HepG2 (cell line): ENCODE measurements at regions not wholly inside any gene's neighbourhood (a gene's known extent, or its start where the extent isn't known, plus 50 kb on each side); places are given as distances from the start of the nearest gene placed in this dataset.

Experiments used
- ATAC-seq: fragments of 200-7000 bp; cut with Tn5 transposase; 3 replicates; pipeline ENCODE4 v1.9.1; 2020; ENCODE audit warnings: mild to moderate bottlenecking, moderate library complexity
- BruUV-seq: library from RNA; stranded (reverse); fragments of 400-500 nt; replicated peaks from 2 replicates; lab custom pipeline; 2021; lab: Mats Ljungman, UMichigan
- CTCF ChIA-PET: fragments of 300-600 bp; formaldehyde crosslinking; extraction: SDS; loops from one replicate; lab custom pipeline; 2021; ENCODE audit warnings: low total read pairs, inconsistent platforms, low intra/inter-chr PET ratio; lab: Yijun Ruan, JAX
- POLR2A ChIA-PET: fragments of 350-600 bp; sonication (Branson Sonifier 250); formaldehyde crosslinking; loops from one replicate; lab custom pipeline; 2020; ENCODE audit warnings: antibody characterized with exemption, inconsistent platforms; lab: Yijun Ruan, JAX
- DNase-seq: peaks from one replicate; pipeline ENCODE4 v3.0.0-alpha.2; 2015; ENCODE audit warnings: low spot score
- FAIRE-seq: peaks from 3 replicates; lab custom pipeline; 2011; peaks lifted over from hg19 to GRCh38; lab: Jason Lieb, UNC
- H2AFZ ChIP-seq: one replicate; pipeline ENCODE4 v1.6.1; 2011; ENCODE audit warnings: low read length, inconsistent platforms
- H3K27ac ChIP-seq: fragments of 300-600 bp; 3 replicates; pipeline ENCODE4 v1.8.0; 2011; ENCODE audit warnings: mixed run types, mild to moderate bottlenecking, mixed read lengths, low read length, inconsistent platforms; ENCODE audit not compliant: insufficient read depth; ENCODE audit errors: extremely low read length
- H3K27me3 ChIP-seq, 2 experiments: fragments of 200-600 bp in 1 of 2; 2 replicates in 1 of 2; 3 replicates in 1 of 2; pipeline versions ENCODE4 v1.6.0 to v1.8.0; 2011; ENCODE audit warnings: low read length in 2 of 2, mild to moderate bottlenecking in 2 of 2, moderate library complexity in 2 of 2, inconsistent platforms in 1 of 2; ENCODE audit not compliant: insufficient read depth in 2 of 2, control insufficient read depth in 1 of 2
- H3K36me3 ChIP-seq, 2 experiments: fragments of 200-600 bp in 1 of 2; replicated peaks in 1 of 2; 2 replicates in 1 of 2; 3 replicates in 1 of 2; pipeline versions ENCODE4 v1.5.1 to v1.8.0; 2011; ENCODE audit warnings: low read length in 2 of 2, inconsistent platforms in 1 of 2; ENCODE audit not compliant: insufficient read depth in 2 of 2, control insufficient read depth in 1 of 2
- H3K4me1 ChIP-seq: 2 replicates; pipeline ENCODE4 v1.5.1; 2012; ENCODE audit warnings: low read length, inconsistent platforms; ENCODE audit not compliant: insufficient read depth
- H3K4me2 ChIP-seq: 2 replicates; pipeline ENCODE4 v1.6.0; 2011; ENCODE audit warnings: low read depth, low read length, inconsistent platforms
- H3K4me3 ChIP-seq, 3 experiments: fragments of 200-600 bp in 1 of 3; sonication (generic), shearing (Covaris generic) in 1 of 3; replicated peaks in 1 of 3; 2 replicates each; pipeline ENCODE4 v1.5.1; 2011 to 2016; ENCODE audit warnings: low read length in 3 of 3, inconsistent platforms in 2 of 3, low read depth in 2 of 3, mild to moderate bottlenecking in 2 of 3, control low read depth in 1 of 3, mixed read lengths in 1 of 3; ENCODE audit not compliant: insufficient read depth in 1 of 3
- H3K79me2 ChIP-seq: one replicate; pipeline ENCODE4 v1.6.1; 2011; ENCODE audit warnings: low read length, inconsistent platforms; ENCODE audit not compliant: insufficient read depth
- H3K9ac ChIP-seq: 2 replicates; pipeline ENCODE4 v1.6.0; 2011; ENCODE audit warnings: mild to moderate bottlenecking, low read depth, low read length, inconsistent platforms; ENCODE audit not compliant: insufficient read depth
- H3K9me3 ChIP-seq: 2 replicates; pipeline ENCODE4 v1.5.1; 2012; ENCODE audit warnings: mild to moderate bottlenecking, low read length
- H4K20me1 ChIP-seq: 2 replicates; pipeline ENCODE4 v1.6.0; 2011; ENCODE audit warnings: inconsistent platforms, mild to moderate bottlenecking, low read length, moderate library complexity; ENCODE audit not compliant: insufficient read depth
- AGO1 ChIP-seq: fragments of 200-400 bp; formaldehyde crosslinking; IDR thresholded peaks from 2 replicates; pipeline ENCODE4 v1.6.1; 2017; ENCODE audit warnings: mild to moderate bottlenecking, low read depth, low read length, moderate library complexity; ENCODE audit not compliant: poor library complexity, severe bottlenecking
- MTA1 ChIP-seq: sonication (generic); formaldehyde crosslinking; IDR thresholded peaks from 2 replicates; pipeline ENCODE4 v1.4.0; 2020; ENCODE audit warnings: missing genetic modification reagents, mild to moderate bottlenecking, borderline replicate concordance
- PAF1 ChIP-seq: IDR thresholded peaks from 2 replicates; pipeline ENCODE4 v1.6.1; 2016; ENCODE audit warnings: missing genetic modification reagents, missing compliant biosample characterization
- PLRG1 ChIP-seq: fragments of 450-650 bp; conservative IDR thresholded peaks from 2 replicates; pipeline ENCODE4 v1.6.1; 2016
- POLR2AphosphoS5 ChIP-seq: IDR thresholded peaks from 2 replicates; pipeline ENCODE4 v1.6.1; 2012; ENCODE audit warnings: low read depth, low read length
- ZBTB1 ChIP-seq: sonication (generic); formaldehyde crosslinking; IDR thresholded peaks from 2 replicates; pipeline ENCODE4 v1.4.0; 2020; ENCODE audit warnings: missing genetic modification reagents, borderline replicate concordance
- ZNF136 ChIP-seq: sonication (generic); formaldehyde crosslinking; IDR thresholded peaks from 2 replicates; pipeline ENCODE4 v1.8.1; 2022; ENCODE audit warnings: low read depth, mild to moderate bottlenecking, moderate library complexity, missing genetic modification reagents
- ZNF34 ChIP-seq: sonication (generic); formaldehyde crosslinking; IDR thresholded peaks from 2 replicates; pipeline ENCODE4 v1.4.0; 2020; ENCODE audit warnings: mild to moderate bottlenecking, missing genetic modification reagents, borderline replicate concordance
- ZNF546 ChIP-seq: sonication (generic); formaldehyde crosslinking; conservative IDR thresholded peaks from 2 replicates; pipeline ENCODE4 v1.8.1; 2023; ENCODE audit warnings: mild to moderate bottlenecking, missing genetic modification reagents
- ZNF746 ChIP-seq: sonication (generic); formaldehyde crosslinking; IDR thresholded peaks from 2 replicates; pipeline ENCODE4 v1.8.0; 2022; ENCODE audit warnings: mild to moderate bottlenecking, missing genetic modification reagents
- ZNF780A ChIP-seq: sonication (generic); formaldehyde crosslinking; IDR thresholded peaks from 2 replicates; pipeline ENCODE4 v1.8.0; 2022; ENCODE audit warnings: mild to moderate bottlenecking, missing genetic modification reagents, moderate library complexity
- WGBS: methylation state at CpG from one replicate; pipeline ENCODE4 v1.1.6; 2017; ENCODE audit warnings: low lambda C conversion rate; 5-methylcytosine and 5-hydroxymethylcytosine counted together
- in situ Hi-C: cut with HindIII; loops from 2 replicates; pipeline ENCODE4 v1.10.0; 2017; ENCODE audit warnings: low pct_unique_long_range_greater_than_20kb; ENCODE audit not compliant: extremely low pct_ligation_motif_present
- intact Hi-C: fragments of 100-400 bp; cut with micrococcal nuclease; formaldehyde crosslinking; loops from one replicate; pipeline ENCODE4 v1.10.0; 2022; ENCODE audit not compliant: unreplicated experiment

GRCh38 chr12:77687321-77687720 is 143.4 kb upstream of the NAV3 start (continued):
- TF ChIP-seq PAF1 (no peak), ZNF136 (CRISPR knock-in tag) (no peak), AGO1 (no peak)

GRCh38 chr12:77686760-77687159 is 143.9 kb upstream of the NAV3 start:
- Histone ChIP-seq H2AFZ (no peak overlapping the region), H3K27ac (no peak overlapping the region), H3K4me3 (no peak overlapping the region), H3K9me3 (no peaks in the 10 kb centered on the region), H3K36me3 (no peaks in the 10 kb centered on the region), H3K4me2 (no peak overlapping the region), H4K20me1 (no peaks in the 10 kb centered on the region), H3K9ac (no peak overlapping the region), H3K79me2 (no peaks in the 10 kb centered on the region), H3K4me1 (no peaks in the 10 kb centered on the region), H3K27me3 (no peaks in the 10 kb centered on the region)
- no peak for DNase-seq
- no peak for FAIRE-seq
- ChIA-PET CTCF (no interaction called here), POLR2A (no interaction called here)
- in situ Hi-C loops (loop anchor here (10.0 to 25.0 kb wide), 2 partner anchors 532 to 1074 kb away; no protein-coding TSS in a partner anchor), intact Hi-C loops (loop anchor here (5.0 kb wide), 1 partner anchor 1064 kb away; no protein-coding TSS in a partner anchor)
- 7% methylated on average over 2 of the region's 2 CpGs for WGBS
- no TSS peak for BruUV-seq
- no peak for ATAC-seq
- TF ChIP-seq ZNF746 (no peak), ZNF546 (CRISPR knock-in tag) (no peak), ZBTB1 (CRISPR knock-in tag) (no peak), POLR2AphosphoS5 (no peak), PLRG1 (no peak), ZNF34 (CRISPR knock-in tag) (no peak), MTA1 (CRISPR knock-in tag) (no peak), ZNF780A (CRISPR knock-in tag) (no peak)
